GM12878 (cell line): ENCODE measurements at regions not wholly inside any gene's neighbourhood (a gene's known extent, or its start where the extent isn't known, plus 50 kb on each side); places are given as distances from the start of the nearest gene placed in this dataset.

ENCODE experiments used
- ATAC-seq: fragments of 200-7000 bp; cut with Tn5 transposase; 3 replicates; pipeline ENCODE4 v1.9.1; 2020; ENCODE audit warnings: mild to moderate bottlenecking, moderate library complexity
- BruUV-seq: library from RNA; stranded (reverse); fragments of 400-500 nt; replicated peaks from 2 replicates; lab custom pipeline; 2021; lab: Mats Ljungman, UMichigan
- CTCF ChIA-PET: fragments of 300-600 bp; sonication (Branson Sonifier 250); formaldehyde crosslinking; extraction: SDS; loops from one replicate; lab custom pipeline; 2021; ENCODE audit warnings: inconsistent platforms; lab: Yijun Ruan, JAX
- POLR2A ChIA-PET: fragments of 350-600 bp; formaldehyde crosslinking; extraction: SDS; loops from one replicate; lab custom pipeline; 2021; ENCODE audit warnings: inconsistent platforms; lab: Charles Lee
- RAD21 ChIA-PET: fragments of 300-600 bp; sonication (Branson Sonifier 250); formaldehyde crosslinking; loops from one replicate; lab custom pipeline; 2023; ENCODE audit warnings: antibody characterized with exemption; ENCODE audit not compliant: unreplicated experiment; lab: Charles Lee
- SMC1A ChIA-PET: fragments of 300-600 bp; sonication (Branson Sonifier 250); formaldehyde crosslinking; loops from one replicate; lab custom pipeline; 2023; ENCODE audit not compliant: unreplicated experiment, uncharacterized antibody; lab: Charles Lee
- DNase-seq: peaks from one replicate; pipeline ENCODE4 v3.0.0-alpha.2; 2011; ENCODE audit warnings: low read depth, low spot score
- FAIRE-seq: peaks from 3 replicates; lab custom pipeline; 2011; peaks lifted over from hg19 to GRCh38; lab: Jason Lieb, UNC
- H2AFZ ChIP-seq: 2 replicates; pipeline ENCODE4 v1.6.0; 2011; ENCODE audit warnings: low read depth, low read length, control low read depth; ENCODE audit not compliant: control insufficient read depth
- H3K27ac ChIP-seq: 2 replicates; pipeline ENCODE4 v1.5.1; 2011; ENCODE audit warnings: control low read depth; ENCODE audit not compliant: control insufficient read depth, insufficient read depth
- H3K27me3 ChIP-seq, 2 experiments: replicated peaks in 1 of 2; 2 replicates each; pipeline versions ENCODE4 v1.6.0 to v1.6.1; 2011; ENCODE audit warnings: low read length in 1 of 2; ENCODE audit not compliant: control insufficient read depth in 2 of 2, insufficient read depth in 2 of 2
- H3K36me3 ChIP-seq, 2 experiments: 2 replicates each; pipeline ENCODE4 v1.5.1; 2011; ENCODE audit warnings: low read length in 1 of 2; ENCODE audit not compliant: control insufficient read depth in 2 of 2, insufficient read depth in 2 of 2
- H3K4me1 ChIP-seq: 2 replicates; pipeline ENCODE4 v1.6.1; 2011; ENCODE audit warnings: mild to moderate bottlenecking, low read length, moderate library complexity, mixed read lengths; ENCODE audit not compliant: control insufficient read depth, insufficient read depth
- H3K4me2 ChIP-seq: 2 replicates; pipeline ENCODE4 v1.6.0; 2011; ENCODE audit warnings: control low read depth; ENCODE audit not compliant: control insufficient read depth, insufficient read depth
- H3K4me3 ChIP-seq: fragments of 200-600 bp; sonication (generic); 2 replicates; pipeline ENCODE4 v1.5.1; 2016
- H3K79me2 ChIP-seq: 2 replicates; pipeline ENCODE4 v1.6.0; 2011; ENCODE audit warnings: low read length; ENCODE audit not compliant: control insufficient read depth, insufficient read depth
- H3K9ac ChIP-seq: 2 replicates; pipeline ENCODE4 v1.8.0; 2011; ENCODE audit warnings: low read length, control low read depth, mixed read lengths; ENCODE audit not compliant: control insufficient read depth, insufficient read depth
- H3K9me3 ChIP-seq: replicated peaks from 3 replicates; pipeline ENCODE4 v1.5.1; 2011; ENCODE audit warnings: mild to moderate bottlenecking, low read length; ENCODE audit not compliant: control insufficient read depth, insufficient read depth
- H4K20me1 ChIP-seq: 2 replicates; pipeline ENCODE4 v1.6.0; 2011; ENCODE audit not compliant: control insufficient read depth, insufficient read depth
- MTA3 ChIP-seq: IDR thresholded peaks from 2 replicates; pipeline ENCODE4 v1.6.1; 2012; ENCODE audit warnings: low read length, inconsistent platforms, borderline replicate concordance
- NR2C2 ChIP-seq: IDR thresholded peaks from 2 replicates; pipeline ENCODE4 v1.6.1; 2011; ENCODE audit warnings: borderline replicate concordance, low read depth; ENCODE audit not compliant: control insufficient read depth, insufficient read length
- YY1 ChIP-seq: IDR thresholded peaks from 2 replicates; pipeline ENCODE4 v1.6.1; 2011; ENCODE audit warnings: low read depth, mild to moderate bottlenecking, low read length
- WGBS: methylation state at CpG from one replicate; pipeline ENCODE4 v1.1.6; 2016; ENCODE audit warnings: low lambda C conversion rate; ENCODE audit not compliant: insufficient replicate concordance, insufficient coverage; ENCODE audit errors: missing lambda C conversion rate; 5-methylcytosine and 5-hydroxymethylcytosine counted together
- in situ Hi-C: fragments of 300-500 bp; cut with MboI; formaldehyde crosslinking; loops from 9 replicates; pipeline ENCODE4 v1.14.3; 2018; ENCODE audit warnings: mixed read lengths
- intact Hi-C: fragments of 100-400 bp; cut with micrococcal nuclease; formaldehyde crosslinking; loops from one replicate; pipeline ENCODE4 v1.14.2; 2022; ENCODE audit not compliant: unreplicated experiment

DNA sequence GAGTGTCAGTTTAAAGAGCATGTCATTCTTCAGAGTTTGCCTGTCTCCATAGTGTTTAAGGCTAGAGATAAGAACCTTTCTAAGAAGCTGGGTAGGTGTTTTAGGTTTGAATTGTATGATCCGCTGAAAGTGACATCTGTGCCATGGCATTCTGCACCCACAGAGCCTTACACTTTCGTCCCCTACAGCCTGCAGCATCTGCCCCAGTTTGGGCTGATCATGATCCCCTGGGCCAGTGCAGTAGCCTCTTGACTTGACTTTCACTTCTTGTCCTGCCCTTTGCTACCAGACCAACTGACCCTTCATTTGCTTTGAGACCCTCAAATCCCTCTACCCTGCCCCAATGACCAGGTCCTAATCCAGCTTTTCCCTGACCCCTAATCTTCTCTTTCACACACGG is 81.6 kb downstream of the SOX14 start:
- no peaks in the 10 kb centered on the region; a peak in 2 of 4 replicates for H3K27me3 ChIP-seq
- no peaks in the 10 kb centered on the region for H3K36me3 ChIP-seq
- no peak for TF ChIP-seq MTA3
- no peak overlapping the region for H3K4me3 ChIP-seq
- no TSS peak for BruUV-seq
- DNase-seq (no peak), FAIRE-seq (no peak), ATAC-seq (no peak)
- WGBS, result 20% methylated on average over 3 of the region's 3 CpGs
- H3K9me3 ChIP-seq, result no peaks in the 10 kb centered on the region
- no peak overlapping the region for H3K9ac ChIP-seq
- no peaks in the 10 kb centered on the region for H3K79me2 ChIP-seq
- ChIA-PET RAD21 (no interaction called here), POLR2A (no interaction called here), SMC1A (no interaction called here), CTCF (no interaction called here)
- H3K4me2 ChIP-seq, result no peak overlapping the region
- intact Hi-C loops, result no loop called here
- in situ Hi-C loops, result no loop called here
- H2AFZ ChIP-seq, result no peak overlapping the region
- H3K4me1 ChIP-seq, result no peaks in the 10 kb centered on the region
- H4K20me1 ChIP-seq, result no peaks in the 10 kb centered on the region
- H3K27ac ChIP-seq, result no peak overlapping the region

GRCh38 chr3:137852391-137852830 is 88.3 kb downstream of the SOX14 start:
- H3K4me1 ChIP-seq, result no peaks in the 10 kb centered on the region
- in situ Hi-C loops, result no loop called here
- no peak for ATAC-seq
- POLR2A ChIA-PET, result no interaction called here
- no peak for DNase-seq
- FAIRE-seq, result no peak
- H2AFZ ChIP-seq, result no peak overlapping the region
- intact Hi-C loops, result no loop called here
- H4K20me1 ChIP-seq, result no peaks in the 10 kb centered on the region
- H3K27ac ChIP-seq, result no peak overlapping the region
- no TSS peak for BruUV-seq
- TF ChIP-seq YY1 (no peak), NR2C2 (no peak)
- 28% methylated on average over 13 of the region's 13 CpGs for WGBS
- H3K9me3 ChIP-seq, result no peaks in the 10 kb centered on the region
- H3K4me3 ChIP-seq, result no peak overlapping the region
- H3K27me3 ChIP-seq, result no peaks in the 10 kb centered on the region; a peak in 2 of 4 replicates
- RAD21 ChIA-PET, result no interaction called here
- no peak overlapping the region for H3K4me2 ChIP-seq
- no peaks in the 10 kb centered on the region for H3K79me2 ChIP-seq
- CTCF ChIA-PET, result no interaction called here
- no peaks in the 10 kb centered on the region for H3K36me3 ChIP-seq
- SMC1A ChIA-PET, result interaction anchor here (2.0 kb wide), 1 partner anchor 18 kb away, joined by 4 read pairs; no protein-coding TSS in a partner anchor
- no peak overlapping the region for H3K9ac ChIP-seq
